HG02759 (cell line): ENCODE measurements at regions not wholly inside any gene's neighbourhood (a gene's known extent, or its start where the extent isn't known, plus 50 kb on each side); places are given as distances from the start of the nearest gene placed in this dataset.

Source experiments
- ATAC-seq: cut with Tn5 transposase; IDR thresholded peaks from one replicate; pipeline ENCODE4 v1.9.1; 2021; ENCODE audit warnings: mild to moderate bottlenecking, moderate library complexity; ENCODE audit not compliant: unreplicated experiment

DNA sequence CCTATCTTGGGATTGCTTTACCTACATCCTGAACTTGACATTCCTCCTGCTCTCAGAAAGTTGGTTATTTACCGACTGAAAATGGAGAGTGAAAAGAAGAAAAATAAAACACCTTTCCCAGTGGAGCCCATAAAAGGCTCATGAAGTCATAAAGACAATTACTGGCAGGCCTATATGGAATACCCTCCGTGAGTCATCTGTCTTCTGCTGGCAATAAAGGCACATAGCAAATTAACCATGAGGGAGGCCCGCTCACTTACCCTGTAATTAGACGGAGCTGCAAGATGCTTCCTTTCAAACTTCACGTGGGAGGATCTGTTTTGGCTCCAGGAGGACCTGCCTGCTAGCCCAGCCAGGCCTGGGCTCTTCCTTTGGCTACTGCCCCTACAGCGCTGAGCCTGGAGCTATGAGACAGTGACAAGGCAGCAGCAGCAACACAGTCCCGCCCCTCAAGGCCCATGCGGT is 540.4 kb downstream of the BUD13 start:
- no peak for ATAC-seq

DNA sequence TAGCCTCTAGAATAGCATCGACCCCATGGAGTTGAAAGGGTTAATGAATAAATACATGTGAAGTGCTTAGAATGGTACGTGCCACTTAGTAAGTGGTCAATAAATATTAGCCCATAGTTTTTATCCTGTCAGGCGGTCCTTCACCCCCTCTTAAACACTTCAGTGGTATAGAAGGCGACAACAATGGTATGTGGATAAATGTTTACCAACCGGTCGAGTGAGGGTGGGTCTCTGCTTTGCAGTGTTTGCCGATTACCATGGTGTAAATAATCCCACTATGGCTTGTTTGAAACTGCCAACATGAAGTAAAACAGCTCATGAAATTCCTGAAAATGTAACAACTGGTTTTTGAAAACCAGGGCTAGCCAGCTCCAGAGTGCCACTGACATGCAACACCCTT is 541.2 kb downstream of the BUD13 start:
- no peak for ATAC-seq

DNA sequence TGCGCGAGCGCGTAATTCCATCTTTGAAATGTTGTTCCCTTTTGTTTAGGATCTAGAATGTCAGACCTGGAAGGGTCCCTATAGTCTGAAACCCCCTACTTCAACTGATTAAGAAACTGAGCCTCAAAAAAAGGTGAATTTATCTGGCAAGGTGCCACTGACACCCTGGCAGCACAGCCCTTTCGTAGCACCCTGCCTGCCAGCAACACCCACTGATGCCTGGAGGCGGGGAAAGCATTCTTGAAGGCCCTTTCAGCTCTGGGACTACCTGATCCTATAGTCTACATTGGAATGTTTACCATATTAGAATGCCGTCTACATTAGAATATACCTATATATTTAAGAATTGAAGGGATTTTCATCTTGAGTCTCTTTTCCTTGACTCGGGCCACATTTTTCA is 542.3 kb downstream of the BUD13 start:
- no peak for ATAC-seq

DNA sequence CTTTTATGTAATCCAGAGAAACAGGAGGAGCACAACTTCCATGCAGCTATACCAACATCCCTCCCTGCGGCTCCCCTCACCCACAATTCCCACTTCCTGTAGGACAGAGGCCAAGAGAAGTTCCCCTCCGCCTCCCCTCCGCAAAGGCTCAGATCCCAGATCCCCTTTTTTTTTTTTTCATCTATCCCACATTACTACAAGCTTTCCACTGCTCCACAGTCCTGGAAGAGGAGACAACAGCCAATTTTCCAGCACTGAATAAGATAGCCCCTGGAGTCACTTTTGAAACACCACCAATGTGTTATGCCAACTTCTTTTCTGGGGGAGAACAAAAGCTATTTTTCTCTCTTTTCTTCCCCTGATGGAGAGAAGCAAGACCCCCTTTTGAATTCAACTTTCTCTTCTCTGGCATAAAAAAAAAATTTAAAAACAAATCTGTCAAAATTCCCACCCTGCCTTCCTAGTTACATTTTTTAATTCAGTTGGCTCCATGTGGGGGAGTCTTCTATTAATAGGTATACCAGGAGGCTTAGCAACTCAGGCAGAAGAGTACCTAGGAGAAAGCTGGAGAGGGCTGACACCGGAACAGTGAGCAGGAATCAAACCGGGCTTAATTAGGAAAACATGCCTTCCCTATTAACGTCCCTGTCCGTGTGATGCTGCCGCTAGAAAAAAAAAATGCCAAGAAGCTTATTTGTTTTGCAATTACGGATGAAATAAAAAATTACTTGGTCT is 543.4 kb downstream of the BUD13 start:
- ATAC-seq, result no peak

DNA sequence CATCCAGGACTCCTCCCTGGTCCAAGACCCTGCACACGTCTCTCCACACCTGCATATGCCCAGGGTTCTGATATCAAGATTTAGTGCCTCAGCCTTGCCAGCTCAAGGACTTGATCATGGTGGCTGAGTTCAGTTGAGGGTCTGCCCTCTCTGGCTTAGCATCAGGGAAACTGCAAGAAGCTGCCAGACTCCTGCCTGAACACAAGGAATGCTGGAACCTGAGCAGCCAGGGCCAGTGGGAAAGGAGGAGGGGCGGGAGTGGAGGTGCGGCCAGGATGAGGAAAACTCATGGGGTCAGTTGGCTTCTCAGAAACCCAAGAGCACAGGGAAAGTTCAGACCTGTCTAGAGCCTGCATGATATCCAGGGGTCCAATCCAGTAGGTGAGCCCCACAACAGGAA is 546.1 kb downstream of the BUD13 start:
- no peak for ATAC-seq

DNA sequence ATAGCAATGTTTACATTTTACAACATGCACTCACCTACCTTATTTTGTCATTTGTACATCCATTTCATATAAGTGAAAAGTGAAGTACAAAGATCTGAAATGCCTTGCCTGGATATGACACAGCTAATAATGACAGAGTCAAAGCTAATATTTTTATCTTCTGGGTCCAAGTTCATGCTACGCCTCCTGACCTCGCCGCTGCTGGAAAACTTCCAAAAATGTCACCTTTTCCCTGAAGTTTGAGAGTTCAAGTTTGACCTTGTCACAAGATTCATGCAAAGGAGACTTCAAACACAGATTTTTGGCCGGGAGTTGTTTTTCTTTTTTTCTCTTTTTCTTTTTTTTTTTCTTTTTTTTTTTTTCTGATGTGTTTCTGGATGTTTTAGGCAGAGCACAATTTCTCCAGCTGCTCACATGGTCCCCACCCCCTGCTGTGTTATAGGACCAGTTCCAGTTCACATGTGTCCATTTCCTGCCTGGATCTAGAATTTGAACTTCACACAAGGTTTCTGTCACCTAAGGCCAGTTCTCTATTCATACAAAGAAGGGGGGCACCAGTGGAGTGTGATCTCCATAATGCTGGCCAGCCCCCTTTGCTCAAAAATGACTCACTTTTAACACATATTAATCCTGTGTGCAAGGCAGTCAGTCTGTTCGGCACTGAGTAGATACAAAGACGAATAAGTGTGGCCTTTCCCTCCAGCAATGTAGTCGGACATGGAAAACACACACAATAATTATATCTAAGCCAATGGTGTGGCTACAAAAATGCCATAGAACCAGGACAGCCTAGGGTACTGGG is 546.8 kb downstream of the BUD13 start:
- no peak for ATAC-seq

DNA sequence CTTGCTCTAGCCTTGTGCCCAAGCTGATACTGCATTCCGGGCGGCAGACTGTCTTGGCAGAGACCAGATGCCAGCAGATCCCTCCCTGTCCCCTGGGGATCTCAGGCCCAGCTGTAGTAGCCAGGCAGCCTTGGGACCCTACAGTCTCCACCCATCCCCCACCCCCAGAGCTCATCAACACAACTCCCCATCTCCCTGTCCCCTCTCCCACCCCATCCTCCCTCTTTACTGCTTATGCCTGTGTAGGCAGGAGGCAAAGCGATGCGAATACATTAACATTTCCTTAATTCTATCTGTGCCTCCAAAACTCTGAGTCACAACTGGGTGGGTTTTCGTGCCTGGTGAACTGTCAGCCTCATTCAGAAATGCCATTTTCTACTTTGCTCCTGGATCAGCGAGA is 547.6 kb downstream of the BUD13 start:
- ATAC-seq, result no peak

DNA sequence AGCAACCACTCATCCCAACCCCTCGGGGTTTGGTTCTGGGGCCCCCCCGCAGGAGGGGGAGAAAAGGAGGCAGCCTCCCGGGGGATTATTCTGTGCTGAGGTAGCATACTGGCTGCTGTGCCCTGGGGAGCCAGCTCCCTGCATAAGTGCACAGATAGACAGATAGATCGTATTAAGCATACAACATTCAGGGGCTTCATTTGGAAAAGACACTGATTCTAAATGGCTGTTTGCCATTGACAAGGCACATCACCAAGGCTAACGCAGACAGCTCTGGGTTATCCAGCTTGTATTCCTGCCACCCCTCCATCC is 547.9 kb downstream of the BUD13 start:
- no peak for ATAC-seq

DNA sequence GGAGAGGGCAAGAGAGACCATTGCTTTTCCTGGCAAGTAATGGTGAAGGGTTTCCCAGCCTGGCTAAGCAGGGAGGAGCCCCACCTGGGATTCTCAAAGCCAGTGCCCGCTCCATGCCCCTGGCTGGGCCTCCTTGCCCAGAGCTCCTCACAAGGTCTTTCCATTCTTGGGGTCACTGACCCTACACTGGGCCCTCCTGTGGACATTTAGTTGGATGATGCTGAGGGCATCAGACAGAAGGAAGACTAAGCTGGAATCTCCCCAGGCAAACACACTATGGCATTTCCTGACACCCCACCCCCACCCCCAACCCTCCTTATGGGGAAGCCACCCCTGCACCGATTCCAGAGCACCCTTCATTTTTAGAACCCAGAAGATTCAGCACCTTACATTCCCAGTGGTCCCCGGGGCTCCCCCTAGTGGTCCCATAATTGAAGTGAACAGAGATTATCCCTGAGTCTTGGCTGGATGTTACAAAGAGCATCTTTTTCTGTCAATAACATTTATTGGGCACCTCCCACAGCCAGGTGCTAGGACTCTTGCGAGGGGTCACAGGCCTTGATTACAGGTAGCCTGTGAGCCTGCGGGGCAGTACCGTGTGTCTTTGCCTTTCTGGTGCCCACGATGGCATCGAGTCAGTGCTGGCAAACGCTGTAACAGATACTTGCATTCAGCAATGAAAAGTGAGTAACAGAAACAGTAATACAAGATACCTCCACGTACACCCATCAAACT is 548.5 kb downstream of the BUD13 start:
- ATAC-seq, result no peak

DNA sequence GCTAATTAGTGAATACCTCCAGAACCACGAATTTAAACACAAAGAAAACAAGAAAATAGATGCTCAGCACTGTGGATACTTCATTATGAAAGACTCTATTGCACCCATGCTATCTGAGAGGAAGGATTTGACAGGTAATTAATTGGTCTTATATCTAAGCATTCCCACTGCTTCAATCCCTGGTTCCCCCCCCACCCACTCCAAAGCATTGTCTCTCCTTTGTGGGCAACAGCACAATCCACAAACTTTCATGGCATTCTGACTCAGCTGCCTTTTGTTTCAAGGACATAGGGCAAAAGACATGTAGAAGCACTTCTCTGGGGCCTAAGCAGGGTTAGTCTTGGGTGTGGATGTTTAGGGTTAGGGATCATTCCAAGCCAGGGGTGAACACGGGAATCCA is 551.4 kb downstream of the BUD13 start:
- ATAC-seq, result no peak

DNA sequence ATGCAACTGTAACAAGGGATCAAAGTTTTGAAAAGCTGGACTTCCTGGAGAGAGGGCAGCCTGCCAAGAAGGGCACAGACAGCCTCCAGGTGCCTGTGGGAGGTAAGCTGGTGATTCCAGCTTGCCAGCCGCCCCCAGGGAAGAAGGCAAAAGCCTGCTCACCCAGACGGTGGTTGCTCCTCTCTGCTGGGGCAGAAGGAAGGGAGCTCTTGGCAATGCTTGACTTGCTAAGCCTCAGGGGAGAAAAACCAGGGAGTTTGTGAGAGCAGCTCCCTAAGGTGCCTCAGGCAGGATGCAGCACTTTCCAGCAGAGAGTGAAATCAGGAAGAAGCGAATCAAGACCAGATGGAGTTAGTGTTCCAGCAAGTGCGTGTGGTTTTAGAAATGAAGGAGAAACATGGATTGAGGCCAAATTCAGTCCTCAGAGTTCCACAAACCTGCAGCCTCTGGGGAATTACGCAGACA is 553.6 kb downstream of the BUD13 start:
- ATAC-seq, result no peak

DNA sequence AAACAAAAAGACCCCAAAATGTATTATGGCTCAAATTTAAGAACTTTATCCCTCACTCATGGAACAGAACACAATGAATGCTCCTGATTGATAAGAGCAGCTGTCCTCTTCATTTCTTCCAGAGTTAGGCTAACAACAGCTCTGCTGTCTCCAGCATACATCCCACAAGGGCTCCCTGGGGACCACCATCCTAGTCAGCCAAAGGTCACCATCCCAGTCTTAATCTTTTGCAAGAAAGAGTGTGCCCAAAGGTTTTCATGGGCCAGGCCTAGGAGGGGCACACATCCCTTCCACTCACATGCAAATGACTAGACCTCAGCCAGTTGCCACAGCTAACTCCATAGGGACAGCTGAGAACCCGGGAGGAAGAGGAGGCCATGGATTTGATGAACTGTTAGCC is 555.3 kb downstream of the BUD13 start:
- no peak for ATAC-seq

DNA sequence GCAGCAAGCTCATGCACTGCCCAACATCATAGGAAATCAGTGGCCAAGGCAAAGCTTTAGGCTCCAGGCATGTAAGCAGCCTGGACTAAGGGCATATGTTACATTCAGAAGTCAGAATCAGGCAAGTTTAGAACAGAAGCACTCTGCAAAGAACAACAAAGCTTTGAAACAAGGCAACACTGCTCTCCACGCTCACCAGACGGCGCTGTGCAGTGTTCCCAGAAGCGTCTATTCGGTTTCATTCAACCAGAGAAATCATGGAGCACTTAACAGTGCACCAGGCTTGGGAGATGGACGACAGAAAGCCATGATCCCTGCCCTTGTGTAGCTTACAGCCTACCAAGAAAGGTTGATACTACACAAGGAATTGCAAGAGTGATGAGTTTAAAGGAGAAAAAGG is 555.8 kb downstream of the BUD13 start:
- no peak for ATAC-seq

DNA sequence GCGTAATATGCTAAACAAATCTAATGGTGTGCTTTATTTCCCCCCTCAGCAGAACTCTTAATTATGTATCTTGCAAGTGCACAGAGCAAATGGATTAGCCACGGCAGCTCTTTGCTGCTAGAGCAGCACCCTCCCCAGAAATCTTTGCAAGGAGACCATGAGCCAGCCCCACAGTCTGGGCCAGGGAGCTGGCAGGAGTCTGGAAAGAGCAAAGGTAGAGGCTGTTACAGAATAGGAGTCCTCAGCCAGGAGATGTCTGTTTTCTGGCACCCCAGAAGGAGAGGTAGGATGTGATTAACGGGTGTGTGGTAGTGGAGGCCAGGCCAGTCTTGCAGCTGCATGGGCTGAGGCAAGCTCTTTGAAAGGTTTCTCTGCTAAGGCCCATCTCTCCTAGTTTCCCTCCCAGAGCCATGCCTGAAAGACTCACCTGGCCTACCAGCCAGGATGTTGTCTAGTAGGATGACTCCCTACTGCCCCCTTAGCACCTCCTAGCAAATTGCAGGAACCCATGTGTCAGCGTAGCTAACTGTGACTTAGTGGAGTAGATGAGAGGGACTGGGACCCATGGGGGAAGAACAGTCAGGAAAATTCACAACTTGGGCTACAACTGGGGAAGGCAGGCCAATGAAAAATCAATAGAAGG is 557.2 kb downstream of the BUD13 start:
- ATAC-seq, result no peak

DNA sequence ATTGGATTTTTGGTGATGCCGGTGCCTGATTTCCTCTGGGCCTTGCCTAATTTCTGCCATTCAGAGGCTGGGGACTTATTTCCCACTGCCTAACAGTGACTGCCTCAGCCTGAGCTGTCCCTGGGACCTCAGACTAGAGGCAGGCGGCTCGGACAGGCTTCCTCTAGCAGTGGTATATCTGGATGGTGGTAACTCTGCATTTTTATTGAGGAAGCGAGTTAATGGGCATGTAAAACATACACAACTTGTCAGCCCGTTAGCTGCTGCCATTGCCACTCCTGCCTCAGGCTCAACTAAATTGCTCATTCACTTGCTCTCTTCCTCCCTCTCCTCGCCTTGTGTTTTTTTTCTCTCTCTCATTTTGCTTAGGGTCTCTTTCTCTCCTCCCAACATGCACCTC is 561.6 kb downstream of the BUD13 start:
- no peak for ATAC-seq

DNA sequence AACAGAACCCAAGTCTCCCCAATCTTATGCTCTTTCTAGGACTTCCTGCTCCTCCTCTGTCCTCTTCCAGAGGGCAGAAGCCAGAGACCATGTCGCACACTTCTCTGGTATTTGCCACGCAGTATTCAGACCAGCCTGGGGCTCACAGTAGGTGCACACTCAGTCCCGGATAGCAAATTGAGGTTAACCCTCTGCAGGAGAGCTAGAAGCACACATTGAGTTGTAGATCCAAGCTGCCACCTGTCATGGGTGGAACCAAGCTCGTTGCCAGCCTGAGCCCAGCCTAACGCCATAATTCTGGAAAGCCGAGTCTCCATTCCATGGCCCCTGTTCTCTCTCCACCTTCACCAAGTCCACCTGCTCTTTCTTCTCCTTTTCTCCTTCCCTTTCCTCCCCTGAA is 562.1 kb downstream of the BUD13 start:
- no peak for ATAC-seq

DNA sequence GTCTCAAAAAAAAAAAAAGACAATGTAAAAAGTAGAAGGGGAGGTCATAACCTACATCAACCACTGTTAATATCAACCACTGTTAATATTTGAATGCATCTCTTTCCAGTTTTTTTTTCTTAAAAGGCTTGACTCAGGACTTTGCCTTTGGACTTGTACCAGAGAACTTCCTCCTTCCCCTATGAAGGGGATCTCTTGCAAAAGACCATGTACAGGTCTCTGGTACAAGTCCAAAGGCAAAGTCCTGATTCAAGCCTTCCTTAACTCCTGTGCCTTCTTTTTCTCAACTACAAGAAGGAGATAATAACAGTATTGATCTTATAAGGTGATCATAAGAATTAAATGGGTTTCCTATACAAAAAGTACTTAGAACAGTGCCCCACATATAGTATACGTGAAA is 563.5 kb downstream of the BUD13 start:
- ATAC-seq, result no peak

DNA sequence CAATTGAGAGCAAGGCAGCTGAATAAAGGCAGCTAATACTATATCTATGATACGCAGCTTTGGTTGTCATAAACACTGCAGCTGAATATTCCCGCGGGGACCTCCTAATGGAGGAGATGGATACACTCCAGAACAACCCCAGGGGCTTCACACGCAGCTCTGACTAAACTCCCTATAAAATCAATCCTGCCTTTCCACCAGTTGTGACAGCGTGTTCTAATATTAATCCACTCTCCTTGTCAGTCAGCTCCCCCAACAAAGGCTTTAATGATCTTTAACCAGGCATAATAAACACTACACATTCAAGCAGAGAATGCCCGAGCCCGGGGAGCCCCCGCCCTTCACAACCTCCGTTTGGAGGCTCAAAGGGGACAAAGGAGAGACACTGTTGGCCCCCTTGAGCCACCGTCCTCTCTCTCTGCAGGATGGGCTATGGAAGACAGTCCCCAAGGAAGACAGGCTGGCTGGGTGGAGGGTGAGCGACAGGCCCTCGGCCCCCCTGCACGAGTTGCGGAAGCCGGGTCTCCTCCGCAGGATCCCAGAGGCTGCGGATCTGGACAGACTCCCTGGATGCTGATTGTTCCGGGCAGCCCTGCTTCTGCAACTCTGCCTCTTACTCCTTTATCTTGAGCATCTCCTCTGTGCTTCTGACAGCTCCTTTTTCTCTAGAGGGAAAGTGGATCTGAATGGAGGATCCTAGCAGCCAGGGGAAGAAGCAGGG is 565.2 kb downstream of the BUD13 start:
- ATAC-seq, result no peak

DNA sequence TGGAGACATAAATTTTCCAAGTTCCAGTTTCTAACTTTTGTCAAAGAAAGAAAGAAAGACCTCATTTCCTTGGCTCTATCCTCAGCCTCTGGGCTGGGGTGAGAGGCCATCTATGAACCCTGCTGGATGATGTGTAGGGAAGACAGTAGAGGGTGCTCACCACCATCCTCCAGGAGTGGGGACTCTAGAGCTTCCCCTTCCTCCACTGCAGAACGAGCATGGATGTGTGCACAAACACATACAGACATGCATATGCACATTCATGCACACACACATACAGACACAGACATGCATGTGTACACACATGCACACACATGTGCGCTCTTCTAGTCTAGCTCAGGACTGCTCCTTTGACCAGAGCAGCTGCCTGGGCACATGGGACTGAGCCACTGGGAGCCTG is 565.8 kb downstream of the BUD13 start:
- ATAC-seq, result no peak

DNA sequence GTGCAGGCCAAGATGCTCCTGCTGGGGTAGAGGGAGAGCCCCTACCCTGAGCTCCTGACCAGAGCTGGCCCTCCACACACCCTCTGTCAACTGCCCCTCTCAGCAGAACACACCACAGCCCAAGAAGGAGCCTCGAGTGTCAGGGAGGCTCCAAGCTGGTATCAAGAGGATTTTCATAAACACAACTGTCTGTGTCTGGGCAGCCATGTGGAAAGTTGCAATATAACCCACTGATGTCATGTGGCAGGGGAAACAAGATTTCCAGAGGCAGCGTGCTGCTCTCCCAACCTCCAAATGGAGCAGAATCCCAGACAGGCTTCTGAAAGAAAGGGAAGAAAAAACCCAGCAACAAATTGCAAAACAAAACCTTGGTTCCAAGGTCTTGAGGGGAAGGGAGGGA is 569.9 kb downstream of the BUD13 start:
- no peak for ATAC-seq

DNA sequence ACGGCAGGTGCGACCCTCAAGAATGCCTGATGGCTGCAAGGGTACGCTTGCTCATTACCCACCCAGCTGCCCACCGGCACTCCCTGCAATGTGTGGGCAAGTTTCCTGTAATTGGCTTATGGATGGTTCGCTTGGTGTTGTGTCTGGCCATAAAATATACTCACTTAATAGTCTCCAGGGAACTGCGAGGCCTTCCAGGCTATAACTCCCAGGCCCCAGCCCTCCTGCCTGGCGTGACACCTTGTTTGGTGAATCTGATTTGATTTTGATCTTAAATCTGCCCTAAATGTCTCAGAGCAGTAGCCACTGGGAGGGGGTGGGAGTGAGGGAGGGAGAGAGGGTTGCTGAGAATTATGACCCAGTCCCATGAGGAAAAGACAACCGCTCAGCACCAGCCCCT is 572.2 kb downstream of the BUD13 start:
- ATAC-seq, result no peak
